ENCODE measurements at regions not wholly inside any gene's neighbourhood (a gene's known extent, or its start where the extent isn't known, plus 50 kb on each side); places are given as distances from the start of the nearest gene placed in this dataset.

GRCh38 chr2:34373586-34374233 lies 774.6 kb upstream of the FAM98A start (continued):
- TF ChIP-seq ZNF687 (IDR thresholded peaks at IDR 0.05): no peak
- TF ChIP-seq KDM1A (IDR thresholded peaks at IDR 0.05; ENCODE audit: borderline replicate concordance): no peak
- no peak for TF ChIP-seq NFXL1 (IDR thresholded peaks at IDR 0.05; ENCODE audit: borderline replicate concordance)

- no peaks in the 10 kb centered on the region for H3K79me2 ChIP-seq (ENCODE audit: control insufficient read depth, insufficient read depth, low read length)
- BruUV-seq (replicated peaks): no TSS peak
- TF ChIP-seq EGR1 (IDR thresholded peaks at IDR 0.05; ENCODE audit: borderline replicate concordance in 1 of 2, low read depth in 2 of 2, low read length in 2 of 2) (no peak), CREB1 (IDR thresholded peaks at IDR 0.05; ENCODE audit: low read depth) (no peak), HCFC1 (IDR thresholded peaks at IDR 0.05; ENCODE audit: low read length) (no peak), TCF7 (IDR thresholded peaks at IDR 0.05; ENCODE audit: borderline replicate concordance) (no peak), ZBTB33 (IDR thresholded peaks at IDR 0.05) (no peak), NFYA (IDR thresholded peaks at IDR 0.05; ENCODE audit: borderline replicate concordance, low read depth, low read length) (no peak), ZNF217 (IDR thresholded peaks at IDR 0.05) (no peak), TCF12 (IDR thresholded peaks at IDR 0.05; ENCODE audit: low read depth, low read length) (no peak), NFIC (IDR thresholded peaks at IDR 0.05; ENCODE audit: low read depth, low read length) (no peak)
- H3K36me3 ChIP-seq (ENCODE audit: control insufficient read depth in 2 of 2, insufficient read depth in 2 of 2, low read length in 1 of 2): no peaks in the 10 kb centered on the region
- 0% methylated on average over 1 of the region's 2 CpGs for WGBS (ENCODE audit: insufficient coverage, insufficient replicate concordance, low lambda C conversion rate, missing lambda C conversion rate)
- ChIA-PET RAD21 (ENCODE audit: unreplicated experiment) (no interaction called here), POLR2A (no interaction called here), CTCF (interaction anchor here (0.6 kb wide), 1 partner anchor 289 kb away, joined by 3 read pairs; no protein-coding TSS in a partner anchor), SMC1A (ENCODE audit: uncharacterized antibody, unreplicated experiment) (interaction anchor here (0.9 to 1.6 kb wide), 2 partner anchors 9 to 15 kb away, joined by 3 to 4 read pairs; no protein-coding TSS in a partner anchor)
- no peak for FAIRE-seq
- intact Hi-C loops (cut with micrococcal nuclease; ENCODE audit: unreplicated experiment): no loop called here
- H3K27me3 ChIP-seq (replicated peaks in 1 of 2; ENCODE audit: control insufficient read depth in 2 of 2, insufficient read depth in 2 of 2, low read length in 1 of 2): no peaks in the 10 kb centered on the region
- H2AFZ ChIP-seq (ENCODE audit: control insufficient read depth, low read depth, low read length): no peak overlapping the region
- no peak overlapping the region for H3K9ac ChIP-seq (ENCODE audit: control insufficient read depth, insufficient read depth, low read length)
- no peak overlapping the region for H3K4me2 ChIP-seq (ENCODE audit: control insufficient read depth, insufficient read depth)
- in situ Hi-C loops (cut with MboI): no loop called here
- H4K20me1 ChIP-seq (ENCODE audit: control insufficient read depth, insufficient read depth): no peaks in the 10 kb centered on the region
- H3K9me3 ChIP-seq (replicated peaks; ENCODE audit: control insufficient read depth, insufficient read depth, low read length): no peaks in the 10 kb centered on the region
- DNase-seq (ENCODE audit: low read depth, low spot score): no peak
- H3K4me3 ChIP-seq: no peak overlapping the region
- no peak overlapping the region for H3K27ac ChIP-seq (ENCODE audit: control insufficient read depth, insufficient read depth)
- no peaks in the 10 kb centered on the region for H3K4me1 ChIP-seq (ENCODE audit: control insufficient read depth, insufficient read depth, low read length)
- no peak for ATAC-seq
These were observed 773.9 kb upstream of the FAM98A start for GRCh38 chr2:34372967-34373366.

All from GM12878 (cell line).